NCI-H2029 (cell line): ENCODE measurements at regions not wholly inside any gene's neighbourhood (a gene's known extent, or its start where the extent isn't known, plus 50 kb on each side); places are given as distances from the start of the nearest gene placed in this dataset.

ENCODE experiments used
- DNase-seq: peaks from one replicate; lab custom pipeline; 2025; lab: John Stamatoyannopoulos, UW

DNA sequence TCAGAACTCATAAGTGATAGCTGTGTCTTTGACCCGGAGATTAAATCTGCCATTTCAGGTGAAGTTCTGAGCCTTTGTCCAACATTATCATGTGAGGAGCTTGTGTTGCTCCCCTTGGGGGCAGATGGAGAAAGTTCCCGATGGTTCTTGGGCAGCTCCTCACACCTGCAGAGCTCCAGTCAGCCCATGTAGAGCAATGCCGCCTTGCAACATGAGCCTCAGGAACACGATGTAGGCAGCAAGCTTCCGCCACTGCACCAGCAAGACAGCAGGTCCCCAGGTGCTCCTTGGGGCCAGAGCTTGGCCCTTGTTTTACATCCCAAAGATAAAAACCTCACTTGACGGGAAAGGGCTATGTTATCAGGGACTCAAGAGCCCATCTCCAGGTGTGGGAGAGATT, 292.7 kb downstream of the IRX1 start:
- DNase-seq = no peak

- no peak for DNase-seq
Observed at GRCh38 chr5:3889412-3890142, 293.9 kb downstream of the IRX1 start.

DNA sequence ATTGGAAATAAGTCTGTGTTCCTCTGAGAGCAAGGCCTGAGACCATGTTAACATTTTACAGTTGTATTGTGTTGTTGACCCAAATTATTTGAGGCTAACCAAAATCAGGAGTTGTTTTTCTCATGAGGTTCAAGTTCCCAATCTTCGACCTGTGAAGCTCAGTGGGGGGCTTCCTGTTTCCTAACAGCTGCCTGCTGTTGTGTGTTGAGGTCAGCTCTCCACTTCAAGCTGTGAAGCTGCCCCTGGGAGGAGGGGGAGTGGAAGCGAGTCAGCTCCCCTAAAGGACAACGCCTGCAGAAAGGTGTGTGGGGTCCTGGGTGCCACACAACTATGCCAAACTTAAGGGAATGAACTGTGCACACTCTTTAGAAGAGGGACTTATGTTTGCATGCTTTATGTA, 295.5 kb downstream of the IRX1 start:
- no peak for DNase-seq

- DNase-seq = no peak
Observed at GRCh38 chr5:3893527-3893926, 297.9 kb downstream of the IRX1 start.

GRCh38 chr5:3893975-3894374, 298.3 kb downstream of the IRX1 start:
- DNase-seq = no peak

DNA sequence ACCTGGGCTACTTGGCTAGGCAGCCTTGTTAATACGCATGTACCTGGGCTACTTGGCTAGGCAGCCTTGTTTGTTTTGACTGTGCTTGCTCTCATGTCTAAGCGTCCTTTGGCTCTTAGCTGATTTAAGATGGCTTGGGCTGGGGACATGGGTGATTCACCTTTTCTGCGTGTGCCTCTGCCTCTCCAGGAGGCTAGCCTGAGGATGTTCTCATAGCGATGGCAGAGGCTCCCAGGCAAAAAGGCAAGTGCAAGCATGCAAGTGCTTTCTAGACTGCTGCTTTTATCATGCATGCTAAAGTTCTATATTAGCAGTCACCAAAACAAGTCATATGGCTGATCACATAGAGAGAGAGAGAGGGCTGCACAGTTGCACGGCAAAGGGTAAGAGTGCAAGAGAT, 300.5 kb downstream of the IRX1 start:
- DNase-seq = no peak

- DNase-seq = no peak
Observed at GRCh38 chr5:3899093-3899492, 303.5 kb downstream of the IRX1 start.

DNA sequence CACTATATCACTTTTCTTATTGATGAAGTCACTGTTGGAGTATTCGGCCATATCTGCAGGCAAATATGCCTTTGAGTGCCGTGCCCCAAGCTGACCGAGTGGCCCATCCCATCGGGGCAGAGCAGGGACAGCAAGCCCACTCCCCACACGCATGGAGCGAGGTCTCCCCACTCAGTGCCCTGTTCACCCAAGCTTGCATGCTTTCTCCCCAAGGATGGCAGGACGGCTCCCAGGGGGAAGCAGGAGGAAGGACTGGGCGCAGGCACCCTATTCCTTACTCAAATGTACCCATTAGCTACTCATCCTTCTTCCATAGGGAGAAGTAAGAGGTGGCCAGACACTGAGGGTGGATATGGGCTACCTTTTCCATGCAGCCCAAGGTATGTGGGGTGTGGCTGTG, 309.0 kb downstream of the IRX1 start:
- DNase-seq = no peak

GRCh38 chr5:3905031-3905430, 309.4 kb downstream of the IRX1 start:
- DNase-seq = no peak

- no peak for DNase-seq
Observed at GRCh38 chr5:3905521-3905920, 309.9 kb downstream of the IRX1 start.

DNA sequence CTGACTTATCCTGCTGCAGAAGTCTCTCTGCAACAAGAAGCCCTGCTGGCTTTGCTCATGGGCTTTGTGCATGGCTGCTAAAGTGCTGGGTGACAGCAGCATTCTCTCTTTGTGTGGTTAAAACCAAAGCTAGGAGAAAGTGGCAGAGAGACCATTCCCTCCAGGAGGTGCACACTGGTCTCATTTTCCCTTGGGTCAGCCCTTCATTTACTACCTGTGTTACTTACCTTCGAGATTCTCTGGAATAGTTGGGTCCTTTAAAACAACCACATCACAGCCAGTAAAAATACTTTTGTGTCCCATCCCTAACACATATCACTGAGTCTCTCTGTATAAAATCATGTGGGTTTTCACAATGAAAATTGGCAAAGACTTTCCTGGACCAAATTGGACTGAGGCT, 315.5 kb downstream of the IRX1 start:
- no peak for DNase-seq

DNA sequence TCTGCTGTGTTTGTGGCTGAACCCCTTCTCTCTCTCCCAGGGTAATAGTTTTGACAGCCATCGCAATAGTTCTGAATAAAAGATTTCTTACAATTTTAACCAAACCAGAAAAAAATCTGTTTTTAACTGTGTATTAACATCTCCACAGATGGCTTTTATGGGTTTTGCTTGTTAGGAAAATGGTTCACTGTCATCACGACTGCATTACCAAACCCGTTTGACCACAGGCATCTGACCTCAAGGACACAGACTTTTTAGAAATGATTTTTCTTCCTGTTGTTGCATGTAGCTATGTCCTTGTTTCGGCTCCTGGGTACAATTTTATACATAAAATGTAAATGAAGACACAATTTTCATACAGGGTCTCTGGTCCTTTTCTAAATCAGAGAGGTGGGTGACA, 316.1 kb downstream of the IRX1 start:
- no peak for DNase-seq

DNA sequence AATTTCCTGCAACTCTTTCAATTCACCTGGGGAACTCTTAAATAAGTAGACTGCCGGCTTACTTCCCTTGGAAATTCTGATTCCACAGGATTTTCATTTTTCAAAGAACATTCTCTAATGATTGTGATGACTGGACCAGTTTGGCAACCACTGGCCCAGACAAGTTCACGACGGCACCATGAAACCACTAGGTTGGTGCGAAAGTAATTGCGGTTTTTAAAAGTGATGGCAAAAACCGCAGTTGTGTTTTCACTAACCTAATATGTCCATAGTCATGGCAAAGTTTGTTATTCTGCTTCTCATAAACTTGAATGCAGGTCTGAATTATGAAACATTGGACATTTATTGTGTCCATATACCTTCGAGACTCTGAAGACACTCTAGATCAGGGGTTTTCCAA, 317.2 kb downstream of the IRX1 start:
- DNase-seq = no peak

DNA sequence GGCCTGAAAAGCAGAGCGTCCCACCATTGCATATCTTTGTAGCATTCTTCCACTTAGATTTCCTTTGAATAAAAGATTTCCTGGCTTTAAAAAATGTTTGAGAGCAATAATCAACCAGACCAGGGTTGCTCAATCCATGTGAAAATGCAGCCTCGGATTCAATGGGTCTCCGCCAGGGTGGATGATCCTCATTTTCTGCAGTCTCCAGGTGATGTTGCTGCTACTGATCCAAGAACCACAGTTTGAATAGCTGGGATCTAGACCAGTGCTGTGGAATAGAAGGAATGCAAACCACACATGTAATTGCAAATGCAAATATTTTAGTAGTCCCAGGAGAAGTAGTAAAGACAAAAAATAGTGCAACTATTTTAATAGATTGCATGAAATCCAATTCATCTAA, 317.6 kb downstream of the IRX1 start:
- no peak for DNase-seq

DNA sequence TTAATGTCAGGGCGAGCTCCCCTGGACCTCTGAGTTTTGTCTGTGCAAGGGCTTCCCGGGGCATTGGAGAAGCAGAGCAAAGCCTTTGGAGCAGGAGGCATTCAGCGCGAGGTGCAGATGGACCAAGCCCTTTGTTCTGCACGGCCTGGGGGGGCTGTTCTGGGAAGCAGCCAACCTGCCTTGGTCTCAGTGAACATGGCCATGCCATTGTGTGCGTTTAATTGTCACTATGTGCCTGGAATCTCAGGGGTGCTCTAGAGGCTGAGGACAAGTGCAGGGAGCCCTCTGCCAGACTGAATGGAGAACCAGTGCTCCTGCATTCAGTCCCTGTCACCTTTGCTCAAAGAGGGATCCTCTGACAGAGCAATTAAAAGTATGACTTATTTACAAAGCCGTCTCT, 329.4 kb downstream of the IRX1 start:
- no peak for DNase-seq

- no peak for DNase-seq
Observed at GRCh38 chr5:3925935-3926334, 330.3 kb downstream of the IRX1 start.

DNA sequence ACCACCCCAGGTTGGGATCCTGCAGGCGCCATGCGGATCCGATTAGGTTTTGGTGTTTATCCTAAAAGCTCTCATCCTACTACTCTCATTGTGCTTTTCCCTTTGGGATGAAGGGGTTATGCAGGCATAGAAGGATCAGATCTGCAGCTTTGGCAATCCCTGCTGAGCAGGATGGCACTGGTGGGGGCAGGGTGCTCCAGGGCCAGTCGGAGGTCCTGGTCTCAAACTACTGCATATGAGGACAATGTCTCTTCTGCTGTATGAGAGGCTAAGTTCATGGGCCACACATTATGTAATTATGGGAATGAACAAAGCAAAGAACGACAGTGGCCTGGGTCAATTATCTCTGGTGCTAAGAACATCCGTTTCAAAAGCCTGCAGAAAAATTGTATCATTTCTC, 334.2 kb downstream of the IRX1 start:
- DNase-seq = no peak

GRCh38 chr5:3931976-3932375, 336.3 kb downstream of the IRX1 start:
- no peak for DNase-seq

- no peak for DNase-seq
Observed at GRCh38 chr5:3933536-3933935, 337.9 kb downstream of the IRX1 start.

DNA sequence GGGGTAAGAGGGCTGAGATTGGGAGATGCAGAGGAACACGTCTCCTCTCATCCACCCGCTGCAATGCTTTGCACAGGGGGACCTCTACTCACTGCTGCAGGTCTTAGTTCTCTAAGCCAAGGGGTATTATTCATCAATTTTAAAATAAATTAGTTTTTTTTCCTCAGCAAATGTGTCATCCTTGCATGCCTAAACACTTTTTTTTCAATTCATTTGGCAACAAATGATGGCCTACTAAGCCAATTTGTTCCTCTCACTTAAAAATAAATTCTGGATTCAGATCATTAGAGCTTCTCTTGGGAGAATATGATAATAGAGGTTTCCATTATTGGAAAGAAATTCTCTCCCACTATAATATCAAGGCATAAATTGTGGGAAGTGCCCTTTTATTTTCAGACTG, 338.3 kb downstream of the IRX1 start:
- no peak for DNase-seq

- DNase-seq = no peak
Observed at GRCh38 chr5:3943859-3944258, 348.2 kb downstream of the IRX1 start.

- DNase-seq = no peak
Observed at GRCh38 chr5:3944930-3945329, 349.3 kb downstream of the IRX1 start.

GRCh38 chr5:3948838-3949237, 353.2 kb downstream of the IRX1 start:
- no peak for DNase-seq

GRCh38 chr5:3954199-3954598, 358.6 kb downstream of the IRX1 start:
- no peak for DNase-seq

DNA sequence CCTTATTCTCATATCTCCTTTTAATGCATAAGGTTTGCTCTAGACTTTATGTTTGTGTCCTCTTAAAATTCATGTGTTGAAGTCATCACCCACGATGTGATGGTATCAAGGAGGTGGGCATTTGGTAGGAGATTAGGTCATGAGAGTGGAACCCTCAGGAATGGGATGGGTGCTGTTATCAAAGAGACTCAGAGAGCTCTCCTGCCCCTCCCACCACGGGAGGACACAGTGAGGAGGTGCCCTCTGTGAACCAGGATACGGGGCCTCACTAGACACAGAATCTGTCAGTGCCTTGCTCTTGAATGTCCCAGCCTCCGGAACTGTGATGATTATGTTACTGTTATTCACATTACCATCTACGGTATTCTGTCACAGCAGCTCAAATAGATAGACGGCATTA, 359.0 kb downstream of the IRX1 start:
- DNase-seq = no peak
